GM13976 (cell line): ENCODE measurements at regions not wholly inside any gene's neighbourhood (a gene's known extent, or its start where the extent isn't known, plus 50 kb on each side); places are given as distances from the start of the nearest gene placed in this dataset.

ENCODE experiments used
- DNase-seq: peaks from one replicate; pipeline ENCODE4 v3.0.0; 2012; ENCODE audit warnings: low spot score
- in situ Hi-C: fragments of 300-500 bp; cut with MboI; formaldehyde crosslinking; loops from one replicate; pipeline ENCODE4 v1.12.0; 2022; ENCODE audit warnings: low sequenced_read_pairs, mixed read lengths, inconsistent platforms; ENCODE audit not compliant: unreplicated experiment
- TF ChIP-seq, protein P1 (sequence below): IDR thresholded peaks from 2 replicates; pipeline ENCODE4 v1.5.1; 2012; ENCODE audit warnings: borderline replicate concordance, mild to moderate bottlenecking; ENCODE audit not compliant: insufficient read depth; ENCODE audit errors: extremely low read depth, missing control alignments, control extremely low read depth

- TF ChIP-seq, protein P1, sequence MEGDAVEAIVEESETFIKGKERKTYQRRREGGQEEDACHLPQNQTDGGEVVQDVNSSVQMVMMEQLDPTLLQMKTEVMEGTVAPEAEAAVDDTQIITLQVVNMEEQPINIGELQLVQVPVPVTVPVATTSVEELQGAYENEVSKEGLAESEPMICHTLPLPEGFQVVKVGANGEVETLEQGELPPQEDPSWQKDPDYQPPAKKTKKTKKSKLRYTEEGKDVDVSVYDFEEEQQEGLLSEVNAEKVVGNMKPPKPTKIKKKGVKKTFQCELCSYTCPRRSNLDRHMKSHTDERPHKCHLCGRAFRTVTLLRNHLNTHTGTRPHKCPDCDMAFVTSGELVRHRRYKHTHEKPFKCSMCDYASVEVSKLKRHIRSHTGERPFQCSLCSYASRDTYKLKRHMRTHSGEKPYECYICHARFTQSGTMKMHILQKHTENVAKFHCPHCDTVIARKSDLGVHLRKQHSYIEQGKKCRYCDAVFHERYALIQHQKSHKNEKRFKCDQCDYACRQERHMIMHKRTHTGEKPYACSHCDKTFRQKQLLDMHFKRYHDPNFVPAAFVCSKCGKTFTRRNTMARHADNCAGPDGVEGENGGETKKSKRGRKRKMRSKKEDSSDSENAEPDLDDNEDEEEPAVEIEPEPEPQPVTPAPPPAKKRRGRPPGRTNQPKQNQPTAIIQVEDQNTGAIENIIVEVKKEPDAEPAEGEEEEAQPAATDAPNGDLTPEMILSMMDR, result no peak
- in situ Hi-C loops, result no loop called here
- no peak for DNase-seq
These were observed 2135.9 kb downstream of the ARAP2 start for GRCh38 chr4:34108391-34108790.

DNA sequence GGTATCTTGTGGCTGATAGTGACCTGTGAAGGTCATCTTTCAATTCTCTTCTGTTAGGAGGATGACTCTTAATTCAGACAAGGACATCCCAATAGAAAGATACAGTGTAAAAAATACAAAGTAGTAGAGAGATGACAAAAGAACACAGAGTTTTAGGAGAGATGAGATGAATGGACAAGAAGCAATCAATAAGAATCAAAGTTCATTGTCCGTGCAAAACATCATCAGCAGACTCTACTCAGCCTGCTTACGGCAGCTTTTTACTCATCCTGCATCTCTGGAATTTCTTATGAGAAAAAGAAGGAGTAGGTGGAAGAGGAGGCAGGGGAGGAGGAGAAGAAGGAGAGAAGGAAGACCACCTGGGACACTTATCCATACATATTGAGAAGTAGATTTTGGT lies 2131.7 kb downstream of the ARAP2 start:
- no peak for DNase-seq
- in situ Hi-C loops, result no loop called here
- TF ChIP-seq, protein P1, result no peak

GRCh38 chr4:34138385-34138784 lies 2105.9 kb downstream of the ARAP2 start:
- TF ChIP-seq, protein P1, result no peak
- DNase-seq, result no peak
- in situ Hi-C loops, result no loop called here

- TF ChIP-seq, protein P1, result no peak
- DNase-seq, result no peak
- in situ Hi-C loops, result no loop called here
These were observed 2105.0 kb downstream of the ARAP2 start for GRCh38 chr4:34139346-34139745.

- DNase-seq, result no peak
- TF ChIP-seq, protein P1, result no peak
- in situ Hi-C loops, result no loop called here
These were observed 2095.9 kb downstream of the ARAP2 start for GRCh38 chr4:34148322-34148908.

DNA sequence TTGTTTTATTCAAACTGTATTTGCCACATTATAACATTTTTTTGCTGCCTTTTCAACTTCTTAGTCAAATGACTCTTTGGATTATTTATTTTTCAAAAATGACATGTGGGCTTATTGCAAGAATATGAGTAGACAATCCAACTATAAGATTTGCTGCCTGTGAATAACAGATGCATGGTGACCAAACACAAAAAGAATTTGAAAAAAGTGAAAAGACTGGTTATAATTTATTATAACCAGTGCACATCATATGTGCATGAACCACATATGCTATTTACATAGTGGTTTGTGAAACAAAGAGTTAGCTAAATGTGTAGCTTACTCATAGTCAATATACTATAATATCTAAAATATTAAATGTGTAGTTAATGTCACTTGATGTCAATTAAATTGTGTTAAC lies 2086.8 kb downstream of the ARAP2 start:
- in situ Hi-C loops, result no loop called here
- TF ChIP-seq, protein P1, result no peak

More for the DNA sequence above, 2086.8 kb downstream of the ARAP2 start:
- no peak for DNase-seq
